Osteocyte (in vitro differentiated cells): ENCODE measurements at regions not wholly inside any gene's neighbourhood (a gene's known extent, or its start where the extent isn't known, plus 50 kb on each side); places are given as distances from the start of the nearest gene placed in this dataset.

ENCODE experiments used
- DNase-seq: peaks from one replicate; pipeline ENCODE4 v3.0.0; 2021; ENCODE audit warnings: mixed read lengths; ENCODE audit not compliant: unreplicated experiment; ENCODE audit errors: extremely low spot score
- H3K27ac Mint-ChIP-seq: one replicate; pipeline ENCODE4 v1.8.0; 2021; ENCODE audit warnings: mild to moderate bottlenecking, mixed read lengths; ENCODE audit not compliant: unreplicated experiment
- H3K27me3 Mint-ChIP-seq: one replicate; pipeline ENCODE4 v1.8.0; 2021; ENCODE audit warnings: mixed read lengths; ENCODE audit not compliant: unreplicated experiment
- H3K36me3 Mint-ChIP-seq: one replicate; pipeline ENCODE4 v1.8.0; 2021; ENCODE audit warnings: mixed read lengths; ENCODE audit not compliant: unreplicated experiment
- H3K4me1 Mint-ChIP-seq: one replicate; pipeline ENCODE4 v1.8.0; 2021; ENCODE audit warnings: mixed read lengths; ENCODE audit not compliant: unreplicated experiment
- H3K4me3 Mint-ChIP-seq: one replicate; pipeline ENCODE4 v1.8.0; 2021; ENCODE audit warnings: mild to moderate bottlenecking, moderate library complexity, mixed read lengths; ENCODE audit not compliant: unreplicated experiment
- H3K9me3 Mint-ChIP-seq: one replicate; pipeline ENCODE4 v1.8.0; 2021; ENCODE audit warnings: mixed read lengths; ENCODE audit not compliant: unreplicated experiment
- CTCF ChIP-seq: fragments of 200-600 bp; sonication (generic); IDR thresholded peaks from 2 replicates; pipeline ENCODE4 v1.5.0; 2021; ENCODE audit warnings: antibody characterized with exemption, mild to moderate bottlenecking, moderate library complexity

GRCh38 chr1:192958871-192959270, 100.3 kb downstream of the UCHL5 start:
- H3K4me1 Mint-ChIP-seq = peaks cover 3% of the 10 kb centered on the region
- no peaks in the 10 kb centered on the region for H3K27me3 Mint-ChIP-seq
- no peak for TF ChIP-seq CTCF

GRCh38 chr1:192959657-192960186, 99.4 kb downstream of the UCHL5 start:
- Mint-ChIP-seq H3K4me3 (no peak overlapping the region), H3K27ac (no peak overlapping the region), H3K9me3 (no peaks in the 10 kb centered on the region), H3K27me3 (no peaks in the 10 kb centered on the region), H3K4me1 (peaks cover 3% of the 10 kb centered on the region), H3K36me3 (no peaks in the 10 kb centered on the region)
- TF ChIP-seq CTCF = no peak
- DNase-seq = no peak

More at GRCh38 chr1:192958871-192959270, 100.3 kb downstream of the UCHL5 start:
- Mint-ChIP-seq H3K36me3 (no peaks in the 10 kb centered on the region), H3K27ac (no peak overlapping the region), H3K4me3 (no peak overlapping the region), H3K9me3 (no peaks in the 10 kb centered on the region)
- no peak for DNase-seq
